A549 (cell line): ENCODE measurements at regions not wholly inside any gene's neighbourhood (a gene's known extent, or its start where the extent isn't known, plus 50 kb on each side); places are given as distances from the start of the nearest gene placed in this dataset.

ENCODE experiments used
- CHD2 ChIP-seq: fragments of 150-350 bp; IDR thresholded peaks from 2 replicates; pipeline ENCODE4 v1.6.1; 2014; ENCODE audit warnings: low read length; ENCODE audit not compliant: partially characterized antibody
- FOSB ChIP-seq: fragments of 250-450 bp; sonication (Bioruptor Pico); IDR thresholded peaks from 2 replicates; pipeline ENCODE4 v1.5.0; 2020; ENCODE audit warnings: mild to moderate bottlenecking, moderate library complexity
- HOXB5 ChIP-seq: fragments of 250-450 bp; sonication (Bioruptor Pico); IDR thresholded peaks from 2 replicates; pipeline ENCODE4 v1.5.0; 2020; ENCODE audit warnings: mild to moderate bottlenecking, moderate library complexity
- KDM1A ChIP-seq: fragments of 200-600 bp; sonication (generic); IDR thresholded peaks from 2 replicates; pipeline ENCODE4 v1.6.1; 2016; ENCODE audit warnings: low read depth, mild to moderate bottlenecking
- POLR2A ChIP-seq: IDR thresholded peaks from 2 replicates; pipeline ENCODE4 v1.6.1; 2012; ENCODE audit warnings: mild to moderate bottlenecking, low read length
- POLR2AphosphoS2 ChIP-seq: conservative IDR thresholded peaks from 2 replicates; pipeline ENCODE4 v1.6.1; 2012; ENCODE audit warnings: low read length, improper control_type of control experiment, inconsistent platforms
- SREBF2 ChIP-seq: fragments of 450-650 bp; IDR thresholded peaks from 2 replicates; pipeline ENCODE4 v1.6.1; 2014; ENCODE audit warnings: mild to moderate bottlenecking, moderate library complexity
- TP53 ChIP-seq: fragments of 250-450 bp; sonication (Bioruptor Pico); IDR thresholded peaks from 2 replicates; pipeline ENCODE4 v1.5.0; 2021; ENCODE audit warnings: mild to moderate bottlenecking, moderate library complexity
- TF ChIP-seq, protein P1 (sequence below): fragments of >200 bp; sonication (Bioruptor Twin); formaldehyde crosslinking; IDR thresholded peaks from 3 replicates; pipeline ENCODE4 v1.5.1; 2016
- TF ChIP-seq, protein P2 (sequence below): fragments of 450-650 bp; IDR thresholded peaks from 2 replicates; pipeline ENCODE4 v1.6.1; 2014; ENCODE audit warnings: antibody characterized with exemption
- TF ChIP-seq, protein P3 (sequence below): fragments of 250-450 bp; sonication (Bioruptor Pico); IDR thresholded peaks from 2 replicates; pipeline ENCODE4 v1.5.0; 2021; ENCODE audit warnings: mild to moderate bottlenecking, moderate library complexity, borderline replicate concordance

DNA sequence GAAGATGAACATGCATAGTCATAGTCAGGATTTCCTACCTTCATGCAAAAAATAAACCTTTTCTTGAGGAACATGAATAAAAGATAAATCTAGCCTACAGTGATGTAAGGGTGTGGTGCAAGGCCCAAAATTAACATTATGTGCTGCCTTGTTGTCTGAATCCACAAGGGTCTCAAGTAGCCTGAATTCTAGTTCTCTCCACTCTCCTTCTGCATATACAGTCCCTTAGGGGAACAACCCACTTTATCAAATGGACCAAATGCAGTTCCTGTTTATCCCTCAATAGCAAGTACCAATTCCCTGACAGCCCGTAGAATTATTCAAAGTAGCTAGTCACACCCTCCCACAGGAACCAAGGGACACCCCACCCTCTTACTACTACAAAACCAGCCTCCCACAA lies 284.0 kb downstream of the ZIC4 start:
- no peak for TF ChIP-seq CHD2
- TF ChIP-seq, protein P1, sequence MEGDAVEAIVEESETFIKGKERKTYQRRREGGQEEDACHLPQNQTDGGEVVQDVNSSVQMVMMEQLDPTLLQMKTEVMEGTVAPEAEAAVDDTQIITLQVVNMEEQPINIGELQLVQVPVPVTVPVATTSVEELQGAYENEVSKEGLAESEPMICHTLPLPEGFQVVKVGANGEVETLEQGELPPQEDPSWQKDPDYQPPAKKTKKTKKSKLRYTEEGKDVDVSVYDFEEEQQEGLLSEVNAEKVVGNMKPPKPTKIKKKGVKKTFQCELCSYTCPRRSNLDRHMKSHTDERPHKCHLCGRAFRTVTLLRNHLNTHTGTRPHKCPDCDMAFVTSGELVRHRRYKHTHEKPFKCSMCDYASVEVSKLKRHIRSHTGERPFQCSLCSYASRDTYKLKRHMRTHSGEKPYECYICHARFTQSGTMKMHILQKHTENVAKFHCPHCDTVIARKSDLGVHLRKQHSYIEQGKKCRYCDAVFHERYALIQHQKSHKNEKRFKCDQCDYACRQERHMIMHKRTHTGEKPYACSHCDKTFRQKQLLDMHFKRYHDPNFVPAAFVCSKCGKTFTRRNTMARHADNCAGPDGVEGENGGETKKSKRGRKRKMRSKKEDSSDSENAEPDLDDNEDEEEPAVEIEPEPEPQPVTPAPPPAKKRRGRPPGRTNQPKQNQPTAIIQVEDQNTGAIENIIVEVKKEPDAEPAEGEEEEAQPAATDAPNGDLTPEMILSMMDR = no peak
- TF ChIP-seq KDM1A = no peak
- TF ChIP-seq POLR2A = no peak
- TF ChIP-seq SREBF2 = no peak
- TF ChIP-seq, protein P2, sequence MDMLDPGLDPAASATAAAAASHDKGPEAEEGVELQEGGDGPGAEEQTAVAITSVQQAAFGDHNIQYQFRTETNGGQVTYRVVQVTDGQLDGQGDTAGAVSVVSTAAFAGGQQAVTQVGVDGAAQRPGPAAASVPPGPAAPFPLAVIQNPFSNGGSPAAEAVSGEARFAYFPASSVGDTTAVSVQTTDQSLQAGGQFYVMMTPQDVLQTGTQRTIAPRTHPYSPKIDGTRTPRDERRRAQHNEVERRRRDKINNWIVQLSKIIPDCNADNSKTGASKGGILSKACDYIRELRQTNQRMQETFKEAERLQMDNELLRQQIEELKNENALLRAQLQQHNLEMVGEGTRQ = no peak
- TF ChIP-seq, protein P3, sequence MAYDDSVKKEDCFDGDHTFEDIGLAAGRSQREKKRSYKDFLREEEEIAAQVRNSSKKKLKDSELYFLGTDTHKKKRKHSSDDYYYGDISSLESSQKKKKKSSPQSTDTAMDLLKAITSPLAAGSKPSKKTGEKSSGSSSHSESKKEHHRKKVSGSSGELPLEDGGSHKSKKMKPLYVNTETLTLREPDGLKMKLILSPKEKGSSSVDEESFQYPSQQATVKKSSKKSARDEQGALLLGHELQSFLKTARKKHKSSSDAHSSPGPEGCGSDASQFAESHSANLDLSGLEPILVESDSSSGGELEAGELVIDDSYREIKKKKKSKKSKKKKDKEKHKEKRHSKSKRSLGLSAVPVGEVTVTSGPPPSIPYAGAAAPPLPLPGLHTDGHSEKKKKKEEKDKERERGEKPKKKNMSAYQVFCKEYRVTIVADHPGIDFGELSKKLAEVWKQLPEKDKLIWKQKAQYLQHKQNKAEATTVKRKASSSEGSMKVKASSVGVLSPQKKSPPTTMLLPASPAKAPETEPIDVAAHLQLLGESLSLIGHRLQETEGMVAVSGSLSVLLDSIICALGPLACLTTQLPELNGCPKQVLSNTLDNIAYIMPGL (CRISPR knock-in tag) = no peak
- no peak for TF ChIP-seq FOSB (CRISPR knock-in tag)
- TF ChIP-seq HOXB5 (CRISPR knock-in tag) = no peak
- TF ChIP-seq POLR2AphosphoS2 = no peak
- no peak for TF ChIP-seq TP53
